HepG2 (cell line): ENCODE measurements at regions not wholly inside any gene's neighbourhood (a gene's known extent, or its start where the extent isn't known, plus 50 kb on each side); places are given as distances from the start of the nearest gene placed in this dataset.

Experiments
- ATAC-seq: fragments of 200-7000 bp; cut with Tn5 transposase; 3 replicates; pipeline ENCODE4 v1.9.1; 2020; ENCODE audit warnings: mild to moderate bottlenecking, moderate library complexity
- BruUV-seq: library from RNA; stranded (reverse); fragments of 400-500 nt; replicated peaks from 2 replicates; lab custom pipeline; 2021; lab: Mats Ljungman, UMichigan
- CTCF ChIA-PET: fragments of 300-600 bp; formaldehyde crosslinking; extraction: SDS; loops from one replicate; lab custom pipeline; 2021; ENCODE audit warnings: low total read pairs, inconsistent platforms, low intra/inter-chr PET ratio; lab: Yijun Ruan, JAX
- POLR2A ChIA-PET: fragments of 350-600 bp; sonication (Branson Sonifier 250); formaldehyde crosslinking; loops from one replicate; lab custom pipeline; 2020; ENCODE audit warnings: antibody characterized with exemption, inconsistent platforms; lab: Yijun Ruan, JAX
- DNase-seq: peaks from one replicate; pipeline ENCODE4 v3.0.0-alpha.2; 2015; ENCODE audit warnings: low spot score
- FAIRE-seq: peaks from 3 replicates; lab custom pipeline; 2011; peaks lifted over from hg19 to GRCh38; lab: Jason Lieb, UNC
- H2AFZ ChIP-seq: one replicate; pipeline ENCODE4 v1.6.1; 2011; ENCODE audit warnings: low read length, inconsistent platforms
- H3K27ac ChIP-seq: fragments of 300-600 bp; 3 replicates; pipeline ENCODE4 v1.8.0; 2011; ENCODE audit warnings: mixed run types, mild to moderate bottlenecking, mixed read lengths, low read length, inconsistent platforms; ENCODE audit not compliant: insufficient read depth; ENCODE audit errors: extremely low read length
- H3K27me3 ChIP-seq, 2 experiments: fragments of 200-600 bp in 1 of 2; 2 replicates in 1 of 2; 3 replicates in 1 of 2; pipeline versions ENCODE4 v1.6.0 to v1.8.0; 2011; ENCODE audit warnings: low read length in 2 of 2, mild to moderate bottlenecking in 2 of 2, moderate library complexity in 2 of 2, inconsistent platforms in 1 of 2; ENCODE audit not compliant: insufficient read depth in 2 of 2, control insufficient read depth in 1 of 2
- H3K36me3 ChIP-seq, 2 experiments: fragments of 200-600 bp in 1 of 2; replicated peaks in 1 of 2; 2 replicates in 1 of 2; 3 replicates in 1 of 2; pipeline versions ENCODE4 v1.5.1 to v1.8.0; 2011; ENCODE audit warnings: low read length in 2 of 2, inconsistent platforms in 1 of 2; ENCODE audit not compliant: insufficient read depth in 2 of 2, control insufficient read depth in 1 of 2
- H3K4me1 ChIP-seq: 2 replicates; pipeline ENCODE4 v1.5.1; 2012; ENCODE audit warnings: low read length, inconsistent platforms; ENCODE audit not compliant: insufficient read depth
- H3K4me2 ChIP-seq: 2 replicates; pipeline ENCODE4 v1.6.0; 2011; ENCODE audit warnings: low read depth, low read length, inconsistent platforms
- H3K4me3 ChIP-seq, 3 experiments: fragments of 200-600 bp in 1 of 3; sonication (generic), shearing (Covaris generic) in 1 of 3; replicated peaks in 1 of 3; 2 replicates each; pipeline ENCODE4 v1.5.1; 2011 to 2016; ENCODE audit warnings: low read length in 3 of 3, inconsistent platforms in 2 of 3, low read depth in 2 of 3, mild to moderate bottlenecking in 2 of 3, control low read depth in 1 of 3, mixed read lengths in 1 of 3; ENCODE audit not compliant: insufficient read depth in 1 of 3
- H3K79me2 ChIP-seq: one replicate; pipeline ENCODE4 v1.6.1; 2011; ENCODE audit warnings: low read length, inconsistent platforms; ENCODE audit not compliant: insufficient read depth
- H3K9ac ChIP-seq: 2 replicates; pipeline ENCODE4 v1.6.0; 2011; ENCODE audit warnings: mild to moderate bottlenecking, low read depth, low read length, inconsistent platforms; ENCODE audit not compliant: insufficient read depth
- H3K9me3 ChIP-seq: 2 replicates; pipeline ENCODE4 v1.5.1; 2012; ENCODE audit warnings: mild to moderate bottlenecking, low read length
- H4K20me1 ChIP-seq: 2 replicates; pipeline ENCODE4 v1.6.0; 2011; ENCODE audit warnings: inconsistent platforms, mild to moderate bottlenecking, low read length, moderate library complexity; ENCODE audit not compliant: insufficient read depth
- CBX5 ChIP-seq: sonication (generic); formaldehyde crosslinking; IDR thresholded peaks from 2 replicates; pipeline ENCODE4 v1.4.0; 2020; ENCODE audit warnings: missing genetic modification reagents, borderline replicate concordance
- CEBPB ChIP-seq: IDR thresholded peaks from 2 replicates; pipeline ENCODE4 v1.6.1; 2011; ENCODE audit warnings: low read depth, low read length, improper control_type of control experiment, borderline replicate concordance
- CEBPG ChIP-seq: IDR thresholded peaks from 2 replicates; pipeline ENCODE4 v1.6.1; 2016
- MTA1 ChIP-seq: sonication (generic); formaldehyde crosslinking; IDR thresholded peaks from 2 replicates; pipeline ENCODE4 v1.4.0; 2020; ENCODE audit warnings: missing genetic modification reagents, mild to moderate bottlenecking, borderline replicate concordance
- NAIF1 ChIP-seq: sonication (generic); formaldehyde crosslinking; IDR thresholded peaks from 2 replicates; pipeline ENCODE4 v1.5.0; 2020; ENCODE audit warnings: mild to moderate bottlenecking, missing genetic modification reagents, borderline replicate concordance
- PHF5A ChIP-seq: IDR thresholded peaks from one replicate; pipeline ENCODE4 v1.6.1; 2018; ENCODE audit warnings: low read depth, missing genetic modification reagents; ENCODE audit not compliant: unreplicated experiment
- PHF8 ChIP-seq: sonication (generic); formaldehyde crosslinking; IDR thresholded peaks from 2 replicates; pipeline ENCODE4 v1.5.0; 2020; ENCODE audit warnings: missing genetic modification reagents
- REST ChIP-seq, 2 experiments: IDR thresholded peaks; 2 replicates each; pipeline ENCODE4 v1.6.1; 2011 to 2012; ENCODE audit warnings: low read length in 2 of 2, borderline replicate concordance in 1 of 2, low read depth in 1 of 2, mild to moderate bottlenecking in 1 of 2, moderate library complexity in 1 of 2
- SMAD1 ChIP-seq: sonication (generic); formaldehyde crosslinking; IDR thresholded peaks from 2 replicates; pipeline ENCODE4 v1.4.0; 2020; ENCODE audit warnings: missing genetic modification reagents, low read depth, mild to moderate bottlenecking, borderline replicate concordance
- ZBTB39 ChIP-seq: sonication (generic); formaldehyde crosslinking; IDR thresholded peaks from 2 replicates; pipeline ENCODE4 v1.5.0; 2020; ENCODE audit warnings: missing genetic modification reagents
- ZNF333 ChIP-seq: sonication (generic); formaldehyde crosslinking; IDR thresholded peaks from 2 replicates; pipeline ENCODE4 v1.4.0; 2020; ENCODE audit warnings: mild to moderate bottlenecking, missing genetic modification reagents, borderline replicate concordance
- ZNF563 ChIP-seq: sonication (generic); formaldehyde crosslinking; IDR thresholded peaks from 2 replicates; pipeline ENCODE4 v1.8.0; 2022; ENCODE audit warnings: mild to moderate bottlenecking, moderate library complexity, missing genetic modification reagents
- ZNF660 ChIP-seq: sonication (generic); formaldehyde crosslinking; IDR thresholded peaks from 2 replicates; pipeline ENCODE4 v1.5.1; 2020; ENCODE audit warnings: mild to moderate bottlenecking, low read depth, missing genetic modification reagents, borderline replicate concordance
- WGBS: methylation state at CpG from one replicate; pipeline ENCODE4 v1.1.6; 2017; ENCODE audit warnings: low lambda C conversion rate; 5-methylcytosine and 5-hydroxymethylcytosine counted together
- in situ Hi-C: cut with HindIII; loops from 2 replicates; pipeline ENCODE4 v1.10.0; 2017; ENCODE audit warnings: low pct_unique_long_range_greater_than_20kb; ENCODE audit not compliant: extremely low pct_ligation_motif_present
- intact Hi-C: fragments of 100-400 bp; cut with micrococcal nuclease; formaldehyde crosslinking; loops from one replicate; pipeline ENCODE4 v1.10.0; 2022; ENCODE audit not compliant: unreplicated experiment
- TF ChIP-seq, protein P1 (sequence below): sonication (generic); formaldehyde crosslinking; IDR thresholded peaks from 2 replicates; pipeline ENCODE4 v1.4.0; 2020; ENCODE audit warnings: mild to moderate bottlenecking, low read depth, missing genetic modification reagents

GRCh38 chr14:71588576-71589215 is 343.5 kb upstream of the RGS6 start:
- no peak overlapping the region for H3K27ac ChIP-seq
- no peak overlapping the region for H3K4me3 ChIP-seq
- H3K9me3 ChIP-seq = no peaks in the 10 kb centered on the region
- DNase-seq = no peak
- no peak for ATAC-seq
- in situ Hi-C loops = no loop called here
- H3K9ac ChIP-seq = no peak overlapping the region
- no peaks in the 10 kb centered on the region for H4K20me1 ChIP-seq
- no peaks in the 10 kb centered on the region for H3K27me3 ChIP-seq
- POLR2A ChIA-PET = no interaction called here
- H2AFZ ChIP-seq = no peak overlapping the region
- TF ChIP-seq MTA1 (CRISPR knock-in tag) (no peak), NAIF1 (CRISPR knock-in tag) (no peak), CEBPB (peak; percentile 89), CEBPG (CRISPR knock-in tag) (peak; percentile 28; the same call in 1 of the 2 replicates), ZNF563 (CRISPR knock-in tag) (no peak), PHF5A (no peak), SMAD1 (CRISPR knock-in tag) (no peak), ZNF660 (CRISPR knock-in tag) (no peak), PHF8 (CRISPR knock-in tag) (no peak), ZNF333 (CRISPR knock-in tag) (no peak), ZBTB39 (CRISPR knock-in tag) (no peak), CBX5 (CRISPR knock-in tag) (no peak), REST (IDR thresholded peaks at IDR 0.05; ENCODE audit: borderline replicate concordance in 1 of 2, low read depth in 1 of 2, low read length in 2 of 2) (no peak)
- TF ChIP-seq, protein P1, sequence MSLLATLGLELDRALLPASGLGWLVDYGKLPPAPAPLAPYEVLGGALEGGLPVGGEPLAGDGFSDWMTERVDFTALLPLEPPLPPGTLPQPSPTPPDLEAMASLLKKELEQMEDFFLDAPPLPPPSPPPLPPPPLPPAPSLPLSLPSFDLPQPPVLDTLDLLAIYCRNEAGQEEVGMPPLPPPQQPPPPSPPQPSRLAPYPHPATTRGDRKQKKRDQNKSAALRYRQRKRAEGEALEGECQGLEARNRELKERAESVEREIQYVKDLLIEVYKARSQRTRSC (CRISPR knock-in tag) = no peak
- no peaks in the 10 kb centered on the region for H3K79me2 ChIP-seq
- WGBS = 98% methylated on average over 10 of the region's 10 CpGs
- no peak overlapping the region for H3K4me2 ChIP-seq
- intact Hi-C loops = no loop called here
- BruUV-seq = no TSS peak
- 0 out of 5 replicates have a peak, but pooled peaks cover 0 to 7% of the 10 kb centered on the region in 2 experiments for H3K36me3 ChIP-seq
- H3K4me1 ChIP-seq = no peaks in the 10 kb centered on the region
- no peak for FAIRE-seq
- CTCF ChIA-PET = no interaction called here
